ENCODE measurements at regions not wholly inside any gene's neighbourhood (a gene's known extent, or its start where the extent isn't known, plus 50 kb on each side); places are given as distances from the start of the nearest gene placed in this dataset.

DNA sequence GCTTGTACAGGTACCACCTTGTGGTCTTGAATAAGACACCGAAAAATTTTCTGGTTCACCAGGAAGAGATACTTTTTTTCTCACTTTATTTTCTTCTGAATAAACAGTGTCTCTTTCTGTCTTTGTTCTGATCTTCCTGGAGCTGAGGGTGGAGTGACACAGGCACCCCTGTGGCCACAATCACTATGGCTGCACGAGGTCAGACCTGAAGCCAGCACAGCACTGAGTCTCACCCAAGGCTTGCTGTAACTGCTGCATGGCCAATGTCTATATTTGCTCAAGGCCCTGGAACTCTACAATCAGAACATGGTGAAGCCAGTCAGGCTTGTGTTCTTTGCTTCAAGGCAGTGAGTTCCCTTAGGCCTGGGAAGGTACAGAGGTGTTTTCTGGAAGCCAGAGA lies 87.2 kb downstream of the GPR174 start:
- TF ChIP-seq ETS1 (IDR thresholded peaks at IDR 0.05) = no peak
- no peak for TF ChIP-seq POLR2AphosphoS5 (IDR thresholded peaks at IDR 0.05; ENCODE audit: low read depth)
- no peak for TF ChIP-seq CTCF (conservative IDR thresholded peaks at IDR 0.05; ENCODE audit: low read depth in 2 of 2)
